ENCODE measurements at regions not wholly inside any gene's neighbourhood (a gene's known extent, or its start where the extent isn't known, plus 50 kb on each side); places are given as distances from the start of the nearest gene placed in this dataset.

DNA sequence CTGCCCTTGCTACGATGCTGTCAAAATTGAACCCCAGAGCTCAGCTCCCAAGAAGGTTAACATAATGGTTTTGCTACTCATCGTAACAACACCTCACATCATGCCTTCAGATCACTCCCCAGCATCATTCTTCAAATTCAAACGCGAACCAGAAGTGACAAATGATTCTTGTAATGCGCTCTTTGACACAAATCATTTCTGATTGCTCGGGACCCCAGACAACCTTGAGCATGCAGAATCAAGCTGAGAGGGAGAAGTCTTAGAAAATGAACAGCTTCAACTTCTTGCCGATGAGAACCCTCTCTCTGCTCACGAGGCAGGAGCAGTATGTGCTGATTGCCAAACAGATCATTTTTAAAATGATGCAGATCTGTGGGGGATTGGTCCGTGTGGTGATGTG lies 241.0 kb upstream of the ASIC2 start:
- Mint-ChIP-seq H3K4me1 (no peaks in the 10 kb centered on the region), H3K4me3 (no peak overlapping the region), H3K9me3 (ENCODE audit: insufficient read depth) (no peaks in the 10 kb centered on the region), H3K27ac (no peak overlapping the region), H3K27me3 (no peaks in the 10 kb centered on the region)
- no peak overlapping the region for H3K27ac ChIP-seq (ENCODE audit: low read length in 2 of 2)
- H3K36me3 ChIP-seq (replicated peaks in 1 of 2; ENCODE audit: control extremely low read depth in 1 of 2, control insufficient read depth in 1 of 2, extremely low read depth in 1 of 2, insufficient read depth in 2 of 2, low read length in 1 of 2) = no peaks in the 10 kb centered on the region
- no peaks in the 10 kb centered on the region for H3K27me3 ChIP-seq (replicated peaks in 1 of 4; ENCODE audit: control extremely low read depth in 1 of 4, control insufficient read depth in 3 of 4, insufficient read depth in 4 of 4, low read length in 3 of 4)
- ATAC-seq (ENCODE audit: low read depth) (no peak), DNase-seq (no peak)
- no peak overlapping the region for H2AFZ ChIP-seq (ENCODE audit: insufficient read depth, low read depth, low read length, poor library complexity, severe bottlenecking)
- intact Hi-C loops (cut with micrococcal nuclease) = no loop called here
- 88% methylated on average over 6 of the region's 9 CpGs for WGBS (ENCODE audit: insufficient coverage)
- no peaks in the 10 kb centered on the region for H4K20me1 ChIP-seq (ENCODE audit: control insufficient read depth, insufficient read depth, low read length, poor library complexity, severe bottlenecking)
- no peaks in the 10 kb centered on the region for H3K79me2 ChIP-seq (ENCODE audit: control insufficient read depth, insufficient read depth, low read length)
- H3K4me1 ChIP-seq (ENCODE audit: control insufficient read depth in 2 of 2, insufficient read depth in 2 of 2, low read length in 2 of 2) = no peaks in the 10 kb centered on the region
- ChIA-PET CTCF (no interaction called here), POLR2A (no interaction called here)
- H3K9me3 ChIP-seq (ENCODE audit: control extremely low read depth in 1 of 3, control insufficient read depth in 2 of 3, insufficient read depth in 1 of 3, low read length in 2 of 3) = peaks cover 0 to under 1% (median 0%) of the 10 kb centered on the region in 3 donors
- H3K4me3 ChIP-seq (ENCODE audit: control extremely low read depth in 1 of 5, extremely low read depth in 1 of 5, insufficient read depth in 1 of 5, low read depth in 2 of 5, low read length in 4 of 5) = no peak overlapping the region
- H3K4me2 ChIP-seq (replicated peaks; ENCODE audit: low read depth, low read length, poor library complexity, severe bottlenecking) = no peak overlapping the region
- no peak overlapping the region for H3K9ac ChIP-seq (ENCODE audit: low read length)
- TF ChIP-seq, protein P1, sequence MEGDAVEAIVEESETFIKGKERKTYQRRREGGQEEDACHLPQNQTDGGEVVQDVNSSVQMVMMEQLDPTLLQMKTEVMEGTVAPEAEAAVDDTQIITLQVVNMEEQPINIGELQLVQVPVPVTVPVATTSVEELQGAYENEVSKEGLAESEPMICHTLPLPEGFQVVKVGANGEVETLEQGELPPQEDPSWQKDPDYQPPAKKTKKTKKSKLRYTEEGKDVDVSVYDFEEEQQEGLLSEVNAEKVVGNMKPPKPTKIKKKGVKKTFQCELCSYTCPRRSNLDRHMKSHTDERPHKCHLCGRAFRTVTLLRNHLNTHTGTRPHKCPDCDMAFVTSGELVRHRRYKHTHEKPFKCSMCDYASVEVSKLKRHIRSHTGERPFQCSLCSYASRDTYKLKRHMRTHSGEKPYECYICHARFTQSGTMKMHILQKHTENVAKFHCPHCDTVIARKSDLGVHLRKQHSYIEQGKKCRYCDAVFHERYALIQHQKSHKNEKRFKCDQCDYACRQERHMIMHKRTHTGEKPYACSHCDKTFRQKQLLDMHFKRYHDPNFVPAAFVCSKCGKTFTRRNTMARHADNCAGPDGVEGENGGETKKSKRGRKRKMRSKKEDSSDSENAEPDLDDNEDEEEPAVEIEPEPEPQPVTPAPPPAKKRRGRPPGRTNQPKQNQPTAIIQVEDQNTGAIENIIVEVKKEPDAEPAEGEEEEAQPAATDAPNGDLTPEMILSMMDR (IDR thresholded peaks at IDR 0.05) = no peak
- no peak for TF ChIP-seq EZH2 (IDR thresholded peaks at IDR 0.05; ENCODE audit: borderline replicate concordance, insufficient read depth, low read depth, low read length, poor library complexity, severe bottlenecking)

DNA sequence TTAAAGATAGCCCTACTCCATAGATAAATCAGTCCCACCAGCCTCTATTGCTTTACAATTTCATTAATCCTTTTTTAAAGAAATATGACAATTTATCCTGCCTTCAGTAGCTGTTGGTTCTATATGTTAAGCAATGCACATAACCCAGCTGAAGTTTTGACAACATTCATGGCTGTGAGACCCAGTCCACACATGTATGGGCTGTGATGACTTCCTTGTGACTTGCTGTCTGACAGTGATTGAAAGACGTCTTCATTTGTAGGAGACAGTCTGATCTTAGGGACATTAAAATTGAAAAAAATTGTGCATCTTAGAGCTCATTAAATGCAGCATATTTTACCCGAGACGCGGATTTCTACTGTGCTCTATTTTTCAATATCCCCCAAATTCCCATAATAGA lies 252.0 kb upstream of the ASIC2 start:
- no peak for ATAC-seq (ENCODE audit: low read depth)
- H3K4me3 Mint-ChIP-seq = no peak overlapping the region
- CTCF ChIA-PET = no interaction called here

More for the DNA sequence above, 252.0 kb upstream of the ASIC2 start:
- no peak for DNase-seq
- no peaks in the 10 kb centered on the region for H3K9me3 ChIP-seq (ENCODE audit: control extremely low read depth in 1 of 3, control insufficient read depth in 2 of 3, insufficient read depth in 1 of 3, low read length in 2 of 3)
- no peaks in the 10 kb centered on the region for H3K27me3 ChIP-seq (replicated peaks in 1 of 4; ENCODE audit: control extremely low read depth in 1 of 4, control insufficient read depth in 3 of 4, insufficient read depth in 4 of 4, low read length in 3 of 4)
- Mint-ChIP-seq H3K4me1 (no peaks in the 10 kb centered on the region), H3K27ac (no peak overlapping the region), H3K27me3 (no peaks in the 10 kb centered on the region), H3K9me3 (ENCODE audit: insufficient read depth) (peaks cover 2% of the 10 kb centered on the region)
- H3K4me3 ChIP-seq (ENCODE audit: control extremely low read depth in 1 of 5, extremely low read depth in 1 of 5, insufficient read depth in 1 of 5, low read depth in 2 of 5, low read length in 4 of 5) = no peak overlapping the region
- H3K4me2 ChIP-seq (replicated peaks; ENCODE audit: low read depth, low read length, poor library complexity, severe bottlenecking) = no peak overlapping the region
- no peak for TF ChIP-seq EZH2 (IDR thresholded peaks at IDR 0.05; ENCODE audit: borderline replicate concordance, insufficient read depth, low read depth, low read length, poor library complexity, severe bottlenecking)
- TF ChIP-seq, protein P1 (IDR thresholded peaks at IDR 0.05) = no peak
- no peaks in the 10 kb centered on the region for H3K79me2 ChIP-seq (ENCODE audit: control insufficient read depth, insufficient read depth, low read length)
- H3K27ac ChIP-seq (ENCODE audit: low read length in 2 of 2) = no peak overlapping the region
- H3K9ac ChIP-seq (ENCODE audit: low read length) = no peak overlapping the region
- POLR2A ChIA-PET = no interaction called here
- H3K4me1 ChIP-seq (ENCODE audit: control insufficient read depth in 2 of 2, insufficient read depth in 2 of 2, low read length in 2 of 2) = no peaks in the 10 kb centered on the region
- intact Hi-C loops (cut with micrococcal nuclease) = no loop called here
- no peaks in the 10 kb centered on the region for H4K20me1 ChIP-seq (ENCODE audit: control insufficient read depth, insufficient read depth, low read length, poor library complexity, severe bottlenecking)
- no peak overlapping the region for H2AFZ ChIP-seq (ENCODE audit: insufficient read depth, low read depth, low read length, poor library complexity, severe bottlenecking)
- WGBS (ENCODE audit: insufficient coverage) = 98% methylated on average over 3 of the region's 4 CpGs
- no peaks in the 10 kb centered on the region for H3K36me3 ChIP-seq (replicated peaks in 1 of 2; ENCODE audit: control extremely low read depth in 1 of 2, control insufficient read depth in 1 of 2, extremely low read depth in 1 of 2, insufficient read depth in 2 of 2, low read length in 1 of 2)
